Right lobe of liver (tissue), 4 donors: ENCODE measurements at regions not wholly inside any gene's neighbourhood (a gene's known extent, or its start where the extent isn't known, plus 50 kb on each side); places are given as distances from the start of the nearest gene placed in this dataset.

Source experiments
- CTCF ChIP-seq, 4 donors: fragments of 200-600 bp in 3 of 4; fragments of 450-650 bp in 1 of 4; IDR thresholded peaks; one replicate each; pipeline versions ENCODE4 v1.5.1 to v1.8.0; 2016 to 2022; ENCODE audit warnings: antibody characterized with exemption in 4 of 4, mild to moderate bottlenecking in 2 of 4
- POLR2A ChIP-seq: fragments of 450-650 bp; IDR thresholded peaks from one replicate; pipeline ENCODE4 v1.6.1; 2017; ENCODE audit warnings: antibody characterized with exemption, mild to moderate bottlenecking
- donor health status: DM: no; HTN: no; CAD: no.
- donor health status: DM: no; HTN: no; CAD: no.
- donor health status: DM: no; HTN: yes; CAD: no.

GRCh38 chr11:127806501-127806900 is 780.9 kb downstream of the ETS1 start:
- TF ChIP-seq CTCF (IDR thresholded peaks at IDR 0.05) (no peak), POLR2A (no peak)
